ENCODE measurements at regions not wholly inside any gene's neighbourhood (a gene's known extent, or its start where the extent isn't known, plus 50 kb on each side); places are given as distances from the start of the nearest gene placed in this dataset.

DNA sequence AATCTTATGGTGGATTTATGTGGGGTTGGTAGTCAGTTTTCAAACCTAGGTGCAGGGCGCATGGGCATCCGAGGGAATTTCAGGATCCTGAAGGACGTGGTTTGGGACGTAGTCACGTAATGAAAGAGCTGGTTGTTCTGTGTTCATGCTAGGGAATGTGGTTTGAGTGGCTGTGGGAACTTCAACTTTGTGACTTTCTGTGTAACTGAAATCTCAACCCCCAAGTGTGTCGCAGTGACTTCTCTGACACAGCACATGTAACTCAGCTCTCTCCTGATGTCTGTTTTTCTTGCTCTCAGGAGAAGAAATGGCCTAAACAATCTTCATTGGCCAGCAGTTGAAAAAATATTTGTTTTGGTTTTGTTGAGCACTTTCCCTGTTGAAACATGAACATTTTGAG lies 199.0 kb downstream of the PTEN start:
- no peak for DNase-seq

DNA sequence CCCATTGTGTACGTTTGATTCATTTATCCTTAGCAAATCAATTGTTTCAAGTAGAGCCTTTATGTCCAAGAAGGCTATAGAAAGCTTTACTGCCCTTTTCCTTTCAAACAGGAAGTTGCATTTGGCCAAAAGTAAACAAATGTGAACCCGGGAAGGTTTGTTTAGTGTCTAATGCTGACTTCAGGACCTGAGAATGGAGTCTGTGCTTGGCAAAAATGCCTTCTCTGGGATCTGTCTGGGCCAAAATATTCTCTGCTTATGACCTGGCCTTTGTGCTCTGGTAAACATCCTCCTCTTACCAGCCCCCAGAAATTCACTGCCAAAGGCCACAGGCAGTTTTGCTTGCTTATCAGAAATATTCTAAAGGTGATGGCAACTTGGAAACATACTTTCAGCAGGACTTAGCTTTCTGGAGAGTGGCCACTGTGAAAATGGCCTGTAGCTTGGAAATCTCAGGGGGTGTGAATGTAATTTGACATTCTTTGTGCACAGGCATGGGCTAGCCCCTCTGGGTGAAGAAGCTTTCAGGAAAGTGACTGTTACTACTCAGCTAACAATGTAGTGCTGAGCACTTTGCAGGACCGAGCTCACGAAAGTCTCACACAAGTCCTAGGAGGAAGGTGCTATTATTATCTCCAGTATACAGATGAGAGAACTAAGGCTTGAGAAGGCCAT lies 199.5 kb downstream of the PTEN start:
- no peak for DNase-seq

DNA sequence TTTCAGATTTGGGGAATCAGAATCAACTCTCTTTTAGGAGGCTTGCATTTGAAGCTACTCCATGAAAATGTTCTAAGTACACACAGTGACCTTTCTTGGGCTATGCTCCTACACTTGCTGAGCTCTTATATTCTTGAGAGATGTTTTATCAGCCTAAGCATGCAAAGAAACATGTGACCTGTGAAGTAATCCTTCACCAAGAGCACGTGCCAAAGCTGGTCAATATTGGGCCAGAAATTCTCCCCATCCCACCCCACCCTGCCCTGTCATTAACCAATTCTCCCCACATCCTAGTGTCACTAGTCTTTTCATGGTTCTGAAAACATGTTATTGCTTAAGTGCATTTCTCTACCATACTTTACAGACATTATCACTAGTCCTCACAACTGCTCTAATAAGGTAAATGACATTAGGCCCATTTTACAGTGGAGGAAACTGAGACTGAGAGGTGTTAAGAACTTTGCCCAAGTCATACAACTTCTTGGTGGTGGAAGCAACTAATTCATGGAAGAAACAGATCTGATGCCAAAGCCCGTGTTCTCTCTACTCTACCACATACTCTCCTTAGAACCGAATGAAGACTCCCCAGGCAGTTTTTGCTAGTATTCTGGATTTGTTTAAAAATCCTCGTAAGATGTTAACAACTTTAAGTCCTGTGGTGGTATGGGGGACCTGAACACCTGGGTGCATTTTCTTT lies 200.6 kb downstream of the PTEN start:
- DNase-seq: no peak

DNA sequence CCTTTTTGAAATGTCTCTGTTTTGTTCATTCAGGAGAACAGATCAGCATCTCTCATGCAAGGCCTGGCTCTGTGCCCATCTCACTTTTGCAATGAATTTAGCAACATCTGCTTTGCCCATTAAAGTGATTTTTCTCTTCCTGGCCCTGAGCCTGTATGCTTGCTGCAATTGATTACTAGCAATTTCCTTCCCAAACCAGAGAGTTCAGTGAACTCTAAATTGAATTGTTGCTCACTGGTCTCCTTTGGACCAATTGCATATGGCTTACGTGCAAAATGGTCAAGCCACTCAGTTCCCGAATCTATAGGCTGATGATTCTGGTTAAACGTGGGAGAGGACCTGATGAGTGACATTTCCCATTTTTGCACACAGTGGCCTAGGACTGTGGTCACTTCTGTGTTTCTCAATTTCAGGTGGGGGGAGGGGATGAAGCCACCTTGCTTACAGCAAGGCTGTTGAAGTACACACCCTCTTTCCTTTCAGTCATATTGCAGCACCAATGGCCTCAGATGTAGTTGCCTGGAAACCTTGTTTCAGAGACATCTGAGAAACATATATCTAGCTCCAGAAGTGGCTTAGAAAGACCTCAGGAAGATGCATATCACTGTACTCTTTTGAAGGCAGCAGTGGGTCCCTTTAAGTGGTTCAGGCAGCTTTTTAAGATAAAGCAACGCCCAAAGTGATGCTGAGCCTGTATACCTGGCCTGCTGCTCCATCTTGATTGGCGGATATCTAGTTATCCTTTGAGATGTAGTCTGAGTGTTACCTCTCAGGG lies 201.4 kb downstream of the PTEN start:
- DNase-seq: peak; percentile 74

DNA sequence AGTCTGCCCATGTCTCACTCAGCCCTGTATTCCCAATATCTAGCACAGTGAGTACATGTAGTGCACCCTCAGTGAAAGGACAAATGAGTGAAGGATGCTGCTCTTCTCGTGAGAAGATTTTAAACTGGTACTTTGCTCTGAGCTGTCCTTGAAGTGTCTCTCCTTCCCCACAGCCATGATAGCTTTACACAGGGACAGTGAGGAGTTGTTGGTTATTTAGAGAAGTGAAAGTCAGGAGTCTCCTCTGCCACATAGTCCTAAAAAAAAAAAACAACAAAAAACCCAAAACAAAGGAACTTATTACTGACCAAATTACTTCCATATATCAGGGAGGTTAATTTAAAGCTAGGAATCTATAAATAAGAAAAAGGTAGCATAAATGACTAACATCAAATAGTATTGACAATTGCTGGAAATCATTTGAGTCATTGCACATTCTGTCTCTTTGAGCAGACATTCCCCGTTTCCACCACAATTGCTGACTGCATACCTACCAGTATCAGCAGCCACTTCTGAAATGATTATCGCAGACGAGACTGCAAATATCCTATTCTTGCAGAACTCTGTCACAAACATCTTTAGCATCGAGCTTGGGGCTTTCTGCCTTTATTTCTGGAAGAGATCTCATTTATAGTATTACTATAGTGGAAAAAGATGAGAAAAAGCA lies 202.1 kb downstream of the PTEN start:
- DNase-seq: peak; percentile 83

DNA sequence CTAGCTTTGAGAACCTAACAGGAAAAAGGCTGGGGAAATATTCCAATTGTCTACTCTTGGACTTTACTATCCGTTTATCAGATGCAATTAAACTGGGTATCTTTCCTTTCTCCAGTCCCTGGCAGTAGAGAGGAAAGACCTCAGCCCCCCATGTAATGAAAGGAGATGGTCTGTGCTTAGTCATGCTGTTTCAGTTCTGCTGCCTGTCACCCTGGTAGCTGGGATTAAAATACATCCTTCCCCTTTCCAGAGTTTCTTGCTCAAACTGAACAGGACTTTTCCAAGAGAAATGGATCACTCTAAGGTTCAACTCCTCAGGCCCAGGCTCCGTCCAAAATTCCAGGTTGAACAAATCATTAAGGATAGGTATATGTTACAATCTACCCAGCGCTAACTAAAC lies 202.9 kb downstream of the PTEN start:
- no peak for DNase-seq

DNA sequence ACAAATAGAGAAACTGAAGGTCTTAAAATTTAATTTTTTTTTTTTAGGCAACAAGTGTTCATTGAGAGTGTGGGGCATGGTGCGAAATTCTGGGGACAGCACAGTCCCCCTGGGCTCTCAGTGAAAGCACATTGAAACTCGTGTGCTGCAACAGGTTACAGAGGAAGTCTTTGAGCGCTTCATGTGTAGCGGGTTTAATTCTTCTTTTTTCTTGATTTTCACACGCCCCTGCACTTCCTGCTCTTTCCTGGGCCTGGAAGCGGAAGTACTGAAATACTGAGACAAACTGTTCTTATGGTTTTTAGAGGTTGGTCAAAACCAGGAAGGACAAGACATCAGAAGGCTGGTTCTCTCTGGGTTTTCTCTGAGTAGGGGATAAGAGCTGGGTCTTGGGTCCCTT lies 203.5 kb downstream of the PTEN start:
- DNase-seq: peak; percentile 35

DNA sequence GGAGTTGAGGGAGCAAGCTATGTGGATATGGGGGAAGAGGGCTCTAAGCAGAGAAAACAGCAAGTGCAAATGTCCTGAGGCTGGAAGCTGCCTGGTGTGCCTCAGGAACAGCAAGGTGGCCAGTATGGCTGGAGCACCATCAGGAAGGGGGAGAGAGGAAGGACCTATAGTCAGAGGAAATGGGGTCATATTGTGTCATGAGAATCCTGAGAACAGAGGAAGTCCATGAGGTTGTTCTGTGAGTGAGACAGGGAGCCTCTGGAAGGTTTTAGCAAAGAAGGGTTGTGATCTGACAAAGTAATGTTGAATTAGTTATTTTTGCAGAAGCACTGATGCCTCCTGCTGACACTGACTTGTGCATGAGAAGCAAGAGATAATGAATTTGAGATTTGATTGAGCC lies 204.3 kb downstream of the PTEN start:
- no peak for DNase-seq

DNA sequence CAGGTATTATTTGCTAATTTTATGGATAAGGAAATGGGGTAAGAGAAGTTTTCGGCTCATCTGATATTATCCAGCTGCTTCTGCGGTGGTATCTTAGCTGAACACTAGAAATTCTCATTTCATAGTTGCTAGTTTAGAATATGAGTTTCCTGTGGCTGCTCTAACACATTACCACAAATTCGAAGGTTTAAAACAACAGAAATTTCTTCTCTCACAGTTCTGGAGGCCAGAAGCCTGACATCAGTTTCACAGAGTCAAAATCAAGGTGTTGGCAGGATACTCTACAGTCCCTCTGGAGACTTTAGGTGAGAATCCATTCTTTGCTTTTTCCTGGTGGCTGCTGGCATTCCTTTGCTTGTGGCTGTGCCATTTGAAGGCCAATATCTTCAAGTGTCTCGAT lies 205.9 kb downstream of the PTEN start:
- no peak for DNase-seq

DNA sequence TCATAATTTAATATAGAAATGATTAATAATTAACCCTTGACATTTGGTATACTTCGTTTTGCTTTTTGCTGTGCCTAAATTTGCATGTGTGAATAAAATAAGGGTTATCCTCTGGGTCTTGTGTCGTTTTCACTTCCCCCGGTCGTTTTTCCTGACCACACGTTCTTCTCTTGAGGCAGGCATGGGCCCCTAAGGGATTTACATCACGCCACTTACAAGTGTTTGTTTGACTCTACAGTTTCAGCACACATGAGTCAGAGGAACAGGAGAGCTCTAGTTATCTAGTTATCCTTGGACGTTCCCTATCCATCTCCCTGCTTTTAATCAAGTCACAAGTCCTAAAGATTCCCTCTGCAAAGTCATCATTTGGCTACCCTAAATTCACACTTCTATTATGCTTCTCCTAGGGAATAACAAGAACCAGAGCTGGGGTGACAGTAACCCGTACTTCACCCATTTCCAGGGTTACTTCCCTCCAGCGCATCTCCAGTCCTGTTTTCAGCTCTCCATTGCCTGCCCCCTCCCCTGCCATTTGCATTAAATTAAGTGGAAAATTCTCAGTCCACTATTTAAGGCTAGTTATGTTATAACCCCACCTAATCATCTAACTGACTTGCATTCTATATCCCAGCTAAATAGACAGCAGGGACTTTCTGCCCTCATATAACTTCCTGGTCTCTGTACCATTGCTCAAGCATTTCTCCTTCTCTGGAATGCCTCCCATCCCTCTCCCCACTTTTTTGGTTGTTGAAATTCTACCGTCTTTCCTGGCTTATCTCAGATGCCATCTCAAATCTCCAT lies 206.9 kb downstream of the PTEN start:
- DNase-seq: no peak

DNA sequence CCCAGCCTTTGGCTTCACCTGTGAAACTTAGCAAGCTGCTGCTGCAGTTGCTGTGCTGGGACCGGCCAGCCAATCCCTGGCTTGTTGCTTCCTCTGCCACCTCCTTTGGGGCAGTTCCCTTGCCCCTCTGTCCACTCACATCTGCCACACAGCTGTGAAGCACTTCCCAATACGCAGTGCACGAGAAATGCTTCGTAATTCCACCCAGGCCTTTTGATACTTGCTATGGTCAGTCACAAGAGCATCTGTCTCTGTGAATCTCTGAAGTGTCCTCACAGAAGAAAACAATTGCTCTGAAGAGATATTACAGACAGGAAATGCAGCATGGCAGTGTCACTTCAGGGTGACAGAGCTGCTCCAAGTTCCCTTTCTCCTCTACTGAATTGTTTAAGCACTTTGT lies 208.5 kb downstream of the PTEN start:
- DNase-seq: no peak

DNA sequence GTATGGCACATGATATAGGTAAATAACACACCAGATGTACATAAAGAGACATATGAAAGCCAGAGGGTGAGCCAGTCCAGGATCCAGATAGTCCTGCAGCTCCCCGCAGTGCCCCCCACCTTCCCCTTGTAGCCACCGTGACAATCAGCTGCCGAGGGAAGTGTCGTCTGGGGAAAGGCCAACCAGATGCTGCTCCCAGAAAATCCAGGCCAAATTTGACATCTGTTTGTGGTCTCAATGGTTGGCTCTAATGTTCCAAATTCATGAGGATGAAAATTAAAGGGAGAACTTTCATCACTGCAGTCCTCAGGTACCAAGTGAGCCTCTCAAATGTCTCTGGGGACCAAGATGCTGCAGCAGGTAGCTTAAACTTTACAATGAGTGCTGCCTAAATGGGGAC lies 210.3 kb downstream of the PTEN start:
- DNase-seq: no peak

DNA sequence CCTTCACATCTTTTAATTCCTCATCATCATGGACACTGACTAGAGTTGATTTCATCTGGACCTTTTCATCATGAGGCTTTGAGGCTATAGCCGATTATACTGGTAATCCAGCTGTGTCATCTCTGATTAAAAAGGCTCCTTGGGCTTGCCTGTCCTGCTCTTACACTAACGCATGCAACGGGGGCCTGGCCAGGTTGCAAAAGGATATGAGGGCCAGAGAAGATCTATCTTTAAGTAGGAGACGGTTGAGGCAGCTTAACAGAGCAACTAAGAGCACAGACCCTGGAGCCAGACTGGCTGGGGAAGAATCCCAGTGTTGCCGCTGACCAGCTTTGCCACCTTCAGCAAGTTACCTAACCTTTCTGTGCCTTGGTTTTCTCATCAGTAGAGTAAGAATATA lies 211.5 kb downstream of the PTEN start:
- no peak for DNase-seq

DNA sequence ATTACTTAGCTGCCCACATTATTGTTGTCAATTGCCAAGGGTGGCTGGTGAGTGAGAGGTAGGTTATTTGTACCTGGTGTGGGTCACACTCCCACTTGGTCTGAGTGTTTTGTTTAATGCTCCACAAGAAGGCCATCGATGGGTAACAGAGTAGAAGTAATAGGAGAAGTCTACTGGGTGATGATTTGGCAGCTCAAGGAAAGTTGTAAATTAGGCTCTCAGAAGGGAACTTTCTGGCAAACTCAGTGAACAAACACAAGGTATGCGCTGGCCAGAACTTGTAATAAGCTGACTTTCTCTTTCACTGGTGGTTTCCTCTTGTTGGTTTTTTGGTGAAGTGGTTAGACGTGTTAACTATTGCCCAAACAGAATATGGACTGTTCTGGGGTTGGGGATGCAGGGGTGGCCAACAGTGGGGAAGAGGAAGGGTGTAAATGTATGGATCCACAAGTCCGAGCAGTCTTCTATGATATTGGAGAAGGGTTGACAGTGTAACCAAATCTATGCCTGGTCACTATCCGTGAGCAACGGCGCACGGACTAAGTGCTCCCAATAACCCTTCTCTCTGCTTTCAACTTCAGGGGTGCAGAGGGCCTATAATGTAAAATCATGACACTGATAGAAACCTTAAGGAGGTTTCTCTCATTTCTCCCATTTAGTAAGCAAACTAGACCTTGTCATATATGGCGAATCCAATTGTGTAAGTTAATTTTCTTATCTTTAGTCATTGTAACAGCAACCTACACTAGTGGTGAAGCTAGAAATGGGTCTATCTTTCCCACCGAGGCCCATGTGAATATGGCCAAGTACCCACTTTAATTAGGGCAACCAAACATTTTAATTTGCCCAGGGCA lies 212.8 kb downstream of the PTEN start:
- peak; percentile 15 for DNase-seq

DNA sequence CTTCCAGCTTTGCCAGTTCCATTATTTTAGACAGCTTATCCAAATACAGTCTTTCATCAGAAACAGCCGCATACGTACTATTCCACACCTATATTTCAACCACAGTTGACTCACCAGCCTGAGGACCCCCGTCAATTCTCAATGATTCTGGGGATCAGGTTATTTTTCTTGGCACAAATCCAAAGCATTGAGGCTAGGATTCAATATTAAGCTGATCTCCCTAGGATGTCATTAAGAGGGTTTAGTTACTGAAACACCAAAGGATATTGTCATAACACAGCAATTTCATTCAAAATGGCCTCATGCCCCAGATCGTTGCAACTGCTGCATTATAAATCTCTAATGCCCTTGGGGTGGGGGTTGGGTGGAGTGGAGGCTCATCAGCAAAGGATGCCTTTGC lies 214.6 kb downstream of the PTEN start:
- DNase-seq: no peak

DNA sequence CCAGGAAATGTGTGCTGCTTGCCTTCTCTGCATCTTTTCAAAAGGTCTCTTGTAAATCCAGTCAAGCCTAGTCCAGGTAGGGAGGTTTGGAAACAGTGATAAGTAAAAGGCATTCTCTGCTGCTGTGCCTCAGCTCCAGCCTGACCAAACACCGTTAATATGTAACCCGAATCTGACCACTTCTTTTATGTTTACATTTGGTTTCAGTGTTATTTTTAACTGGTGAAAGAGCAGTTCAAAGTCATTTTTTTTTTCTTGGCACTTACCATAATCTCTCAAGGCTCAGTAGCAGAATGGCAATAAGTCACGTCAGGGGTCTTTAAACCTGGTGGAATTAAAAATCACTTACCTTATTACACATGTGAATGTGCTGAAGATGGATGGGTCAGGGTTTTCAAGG lies 216.8 kb downstream of the PTEN start:
- DNase-seq: no peak

DNA sequence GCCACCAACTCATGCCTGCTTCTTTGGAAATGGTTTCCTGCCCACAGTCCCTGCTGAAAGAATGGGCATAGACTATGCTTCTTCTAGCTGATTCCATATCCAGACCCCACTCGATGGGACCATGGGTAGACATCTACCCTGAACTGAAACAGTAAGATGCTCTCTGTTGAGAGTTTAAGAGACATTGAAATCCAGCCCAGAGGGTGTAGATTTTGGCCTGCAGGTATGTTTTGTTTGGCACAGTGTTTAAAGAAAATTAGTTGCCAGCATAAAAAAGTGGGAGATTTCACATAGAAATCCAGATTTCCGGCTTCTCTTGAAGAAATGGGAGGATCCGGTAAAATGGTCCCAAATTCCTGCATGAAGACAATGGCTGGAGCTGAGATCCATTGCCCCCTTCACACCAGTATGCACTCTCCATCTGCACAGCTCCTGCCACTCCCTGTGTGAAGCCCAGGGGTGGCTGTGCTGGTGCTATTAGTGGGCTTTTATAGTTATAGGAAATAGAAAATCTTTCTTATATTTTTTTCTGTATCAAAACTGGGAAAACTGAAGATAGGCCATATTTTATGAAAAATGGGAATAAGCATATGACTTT lies 218.1 kb downstream of the PTEN start:
- DNase-seq: no peak

DNA sequence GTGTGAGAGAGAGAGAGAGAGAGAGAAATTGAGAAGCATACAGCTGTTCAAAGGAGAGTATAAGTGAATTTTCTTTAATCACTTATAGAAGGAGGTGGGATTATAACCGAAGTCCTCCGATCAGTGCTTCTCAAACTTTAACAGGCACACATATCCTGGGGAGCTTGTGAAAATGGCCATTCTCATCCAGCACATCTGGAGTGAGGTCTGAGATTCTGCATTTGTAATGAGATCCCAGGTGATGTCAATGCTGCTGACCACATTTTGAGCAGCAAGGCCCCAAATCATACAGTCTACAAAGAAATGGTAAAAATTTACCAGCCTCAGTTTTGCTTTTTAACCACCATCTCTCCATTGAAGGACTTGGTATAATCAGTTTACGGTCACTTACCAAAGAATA lies 219.0 kb downstream of the PTEN start:
- no peak for DNase-seq

DNA sequence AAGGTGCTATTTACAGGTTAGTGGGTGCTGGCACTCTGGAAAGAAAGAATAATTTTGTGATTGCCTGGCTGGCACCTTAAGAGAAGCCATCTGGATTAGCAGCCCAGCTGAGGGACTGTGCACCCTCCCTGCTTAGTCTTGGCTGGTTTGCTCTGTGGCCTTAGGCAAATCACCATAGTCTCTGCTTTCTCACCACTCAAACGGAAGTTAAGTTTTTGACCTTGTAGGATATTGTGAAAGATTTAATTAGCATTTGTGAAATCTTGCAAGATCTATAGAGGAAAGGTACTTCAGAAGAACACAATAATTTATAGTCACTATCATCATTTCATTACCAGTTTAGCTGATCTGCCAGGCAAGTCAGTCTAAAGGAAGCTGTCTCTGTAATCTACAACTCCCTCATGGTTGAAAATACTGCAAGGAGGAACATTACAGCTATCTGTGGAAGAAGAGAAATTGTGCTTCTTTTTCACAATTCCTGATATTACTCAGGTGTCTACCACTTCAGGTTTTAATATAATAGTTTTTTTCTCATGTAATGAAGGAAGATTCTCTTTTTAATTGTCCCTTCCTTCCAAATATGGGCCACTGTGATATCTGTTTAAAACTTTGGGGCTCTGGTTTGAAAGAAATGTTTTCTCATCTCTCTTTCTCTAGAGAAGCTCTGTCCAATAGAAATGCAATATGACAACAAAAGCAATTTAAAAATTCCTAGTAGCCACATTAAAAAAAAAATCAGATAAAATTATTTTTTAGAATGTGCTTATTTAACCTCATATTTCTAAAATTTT lies 219.6 kb downstream of the PTEN start:
- DNase-seq: no peak

DNA sequence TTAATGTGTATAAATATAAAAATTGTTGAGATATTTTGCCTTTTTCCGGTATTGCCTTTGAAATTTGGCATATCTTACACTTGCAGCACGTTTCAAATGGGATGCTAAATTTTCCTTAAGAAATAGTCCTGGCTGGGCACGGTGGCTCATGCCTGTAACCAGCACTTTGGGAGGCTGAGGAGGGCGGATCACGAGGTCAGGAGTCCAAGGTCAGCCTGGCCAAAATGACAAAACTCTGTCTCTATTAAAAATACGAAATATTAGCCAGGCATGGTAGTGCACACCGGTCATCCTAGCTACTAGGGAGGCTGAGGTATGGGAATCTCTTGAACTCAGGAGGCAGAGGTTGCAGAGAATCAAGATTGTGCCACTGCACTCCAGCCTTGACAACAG lies 220.2 kb downstream of the PTEN start:
- no peak for DNase-seq
